ENCODE measurements at regions not wholly inside any gene's neighbourhood (a gene's known extent, or its start where the extent isn't known, plus 50 kb on each side); places are given as distances from the start of the nearest gene placed in this dataset.
"Not testable (repeated sequence)": the region's sequence is repeated elsewhere in the genome, so short reads cannot be mapped to it uniquely, and the experiment has no call there.

DNA sequence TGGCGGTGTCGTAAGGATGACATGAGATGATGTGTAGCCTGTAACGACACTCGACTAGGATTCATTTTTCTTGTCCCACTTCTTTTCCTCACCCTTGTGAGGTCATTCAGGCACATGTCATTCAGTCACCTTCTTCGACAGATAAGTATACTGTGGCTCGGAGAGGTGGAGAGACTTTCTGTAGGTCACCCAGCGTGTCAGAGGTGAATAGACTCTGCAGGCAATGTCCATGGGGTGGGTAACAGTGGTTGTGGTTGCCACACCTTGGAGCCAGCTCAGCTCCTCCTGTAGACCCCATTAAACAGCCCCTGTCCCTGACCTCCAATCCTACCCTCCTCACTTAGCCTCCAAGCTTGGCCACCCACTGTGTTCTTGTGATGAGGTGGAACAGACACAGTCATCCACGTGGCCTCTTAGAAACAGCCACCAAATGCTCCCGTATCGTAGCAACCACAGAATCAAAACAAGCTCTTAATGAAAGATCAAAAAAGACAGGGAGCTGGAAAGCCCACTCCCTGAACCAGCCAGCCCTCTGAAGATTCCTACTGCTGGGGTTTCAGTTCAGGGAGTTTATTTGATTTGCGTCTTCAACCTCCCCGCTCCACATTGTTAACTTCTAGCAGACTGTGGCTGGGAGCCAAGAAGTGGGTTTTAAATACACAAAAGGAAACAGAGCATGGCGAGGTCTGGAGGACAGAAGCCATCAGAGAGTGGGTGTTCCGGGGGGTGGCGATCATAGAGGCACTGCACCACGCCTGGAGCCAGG, 89.0 kb upstream of the GRK3 start:
- no peak overlapping the region for H3K27ac ChIP-seq (ENCODE audit: low read depth, low read length)
- TF ChIP-seq, protein P1, sequence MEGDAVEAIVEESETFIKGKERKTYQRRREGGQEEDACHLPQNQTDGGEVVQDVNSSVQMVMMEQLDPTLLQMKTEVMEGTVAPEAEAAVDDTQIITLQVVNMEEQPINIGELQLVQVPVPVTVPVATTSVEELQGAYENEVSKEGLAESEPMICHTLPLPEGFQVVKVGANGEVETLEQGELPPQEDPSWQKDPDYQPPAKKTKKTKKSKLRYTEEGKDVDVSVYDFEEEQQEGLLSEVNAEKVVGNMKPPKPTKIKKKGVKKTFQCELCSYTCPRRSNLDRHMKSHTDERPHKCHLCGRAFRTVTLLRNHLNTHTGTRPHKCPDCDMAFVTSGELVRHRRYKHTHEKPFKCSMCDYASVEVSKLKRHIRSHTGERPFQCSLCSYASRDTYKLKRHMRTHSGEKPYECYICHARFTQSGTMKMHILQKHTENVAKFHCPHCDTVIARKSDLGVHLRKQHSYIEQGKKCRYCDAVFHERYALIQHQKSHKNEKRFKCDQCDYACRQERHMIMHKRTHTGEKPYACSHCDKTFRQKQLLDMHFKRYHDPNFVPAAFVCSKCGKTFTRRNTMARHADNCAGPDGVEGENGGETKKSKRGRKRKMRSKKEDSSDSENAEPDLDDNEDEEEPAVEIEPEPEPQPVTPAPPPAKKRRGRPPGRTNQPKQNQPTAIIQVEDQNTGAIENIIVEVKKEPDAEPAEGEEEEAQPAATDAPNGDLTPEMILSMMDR (IDR thresholded peaks at IDR 0.05; ENCODE audit: low read depth, low read length) = no peak
- H3K4me3 ChIP-seq (ENCODE audit: low read depth, low read length) = no peak overlapping the region
- ChIA-PET CTCF (no interaction called here), POLR2A (no interaction called here)
- no peaks in the 10 kb centered on the region for H3K27me3 ChIP-seq (ENCODE audit: control insufficient read depth, insufficient read depth, low read length)
- no peak for DNase-seq (ENCODE audit: low read depth, low spot score)
- no peaks in the 10 kb centered on the region; the same call in 1 of the 2 replicates for H3K9me3 ChIP-seq (ENCODE audit: control insufficient read depth, insufficient read depth, low read length)

DNA sequence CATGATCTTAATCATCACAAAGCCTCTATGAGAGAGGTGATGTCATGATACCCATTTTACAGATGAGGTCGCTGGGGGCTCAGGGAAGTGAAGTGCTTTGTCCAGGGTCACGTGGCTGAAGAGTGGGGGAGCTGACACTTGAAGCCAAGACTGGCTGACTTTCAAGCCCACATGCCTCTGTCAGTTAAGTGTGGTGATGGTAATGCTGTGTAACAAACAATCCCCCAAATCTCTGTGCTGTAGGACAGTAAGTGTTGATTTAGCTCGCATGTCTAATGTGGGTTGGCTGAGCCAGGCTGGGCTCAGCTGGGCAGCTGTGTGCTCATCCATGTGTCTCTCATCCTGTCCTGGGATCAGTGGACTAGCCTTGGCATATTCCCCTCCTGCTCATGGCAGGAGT, 87.1 kb upstream of the GRK3 start:
- TF ChIP-seq, protein P1 (IDR thresholded peaks at IDR 0.05; ENCODE audit: low read depth, low read length) = no peak
- no peak for DNase-seq (ENCODE audit: low read depth, low spot score)
- Histone ChIP-seq H3K9me3 (ENCODE audit: control insufficient read depth, insufficient read depth, low read length) (no peaks in the 10 kb centered on the region; the same call in 1 of the 2 replicates), H3K27ac (ENCODE audit: low read depth, low read length) (no peak overlapping the region), H3K4me3 (ENCODE audit: low read depth, low read length) (no peak overlapping the region), H3K27me3 (ENCODE audit: control insufficient read depth, insufficient read depth, low read length) (no peaks in the 10 kb centered on the region)
- CTCF ChIA-PET = interaction anchor here (1.1 kb wide), 1 partner anchor 15 kb away, joined by 3 read pairs; no protein-coding TSS in a partner anchor
- POLR2A ChIA-PET = no interaction called here

DNA sequence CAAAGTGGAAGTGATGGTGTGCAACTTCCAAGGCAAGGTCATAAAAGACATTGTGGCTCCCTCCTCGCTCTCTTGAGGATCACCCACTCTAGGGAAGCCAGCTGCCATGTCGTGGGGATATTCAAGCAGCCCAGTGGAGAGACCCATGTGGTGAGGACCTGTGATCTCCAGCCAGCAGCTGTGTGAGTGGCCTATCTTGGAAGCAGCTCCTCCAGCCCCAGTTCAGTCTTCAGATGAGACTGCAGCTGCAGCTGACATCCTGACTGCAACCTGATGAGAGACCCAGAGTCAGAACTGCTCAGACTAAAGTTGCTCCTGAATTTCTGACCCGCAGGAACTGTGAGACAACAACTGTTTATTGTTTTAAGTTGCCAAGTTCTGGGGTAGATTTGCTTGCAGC, 86.4 kb upstream of the GRK3 start:
- H3K27me3 ChIP-seq (ENCODE audit: control insufficient read depth, insufficient read depth, low read length) = no peaks in the 10 kb centered on the region
- ChIA-PET CTCF (no interaction called here), POLR2A (no interaction called here)
- no peaks in the 10 kb centered on the region; the same call in 1 of the 2 replicates for H3K9me3 ChIP-seq (ENCODE audit: control insufficient read depth, insufficient read depth, low read length)
- H3K4me3 ChIP-seq (ENCODE audit: low read depth, low read length) = no peak overlapping the region
- DNase-seq (ENCODE audit: low read depth, low spot score) = no peak
- TF ChIP-seq, protein P1 (IDR thresholded peaks at IDR 0.05; ENCODE audit: low read depth, low read length) = no peak
- H3K27ac ChIP-seq (ENCODE audit: low read depth, low read length) = no peak overlapping the region

DNA sequence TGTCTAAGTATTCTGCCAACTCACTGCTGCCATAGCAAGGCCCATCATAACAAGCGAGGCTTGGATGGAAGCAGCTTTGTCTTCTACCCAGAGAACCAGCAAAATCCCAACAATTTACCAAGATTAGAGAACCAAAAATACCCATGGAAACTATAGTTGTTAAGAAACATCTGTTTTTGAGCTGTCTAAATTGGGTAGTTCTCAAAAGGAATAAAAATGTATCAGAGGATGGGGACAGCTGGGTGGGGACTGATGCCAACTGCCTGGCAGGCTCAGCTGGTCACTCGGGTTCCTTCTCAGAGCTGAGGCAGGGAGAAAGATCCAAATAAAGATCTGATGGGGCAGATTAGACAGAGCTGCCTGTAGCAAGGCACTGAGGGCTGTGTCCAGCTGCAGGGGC, 85.9 kb upstream of the GRK3 start:
- H3K4me3 ChIP-seq (ENCODE audit: low read depth, low read length) = no peak overlapping the region
- DNase-seq (ENCODE audit: low read depth, low spot score) = no peak
- H3K27me3 ChIP-seq (ENCODE audit: control insufficient read depth, insufficient read depth, low read length) = no peaks in the 10 kb centered on the region
- ChIA-PET POLR2A (no interaction called here), CTCF (no interaction called here)
- no peaks in the 10 kb centered on the region; the same call in 1 of the 2 replicates for H3K9me3 ChIP-seq (ENCODE audit: control insufficient read depth, insufficient read depth, low read length)
- TF ChIP-seq, protein P1 (IDR thresholded peaks at IDR 0.05; ENCODE audit: low read depth, low read length) = no peak
- H3K27ac ChIP-seq (ENCODE audit: low read depth, low read length) = no peak overlapping the region

DNA sequence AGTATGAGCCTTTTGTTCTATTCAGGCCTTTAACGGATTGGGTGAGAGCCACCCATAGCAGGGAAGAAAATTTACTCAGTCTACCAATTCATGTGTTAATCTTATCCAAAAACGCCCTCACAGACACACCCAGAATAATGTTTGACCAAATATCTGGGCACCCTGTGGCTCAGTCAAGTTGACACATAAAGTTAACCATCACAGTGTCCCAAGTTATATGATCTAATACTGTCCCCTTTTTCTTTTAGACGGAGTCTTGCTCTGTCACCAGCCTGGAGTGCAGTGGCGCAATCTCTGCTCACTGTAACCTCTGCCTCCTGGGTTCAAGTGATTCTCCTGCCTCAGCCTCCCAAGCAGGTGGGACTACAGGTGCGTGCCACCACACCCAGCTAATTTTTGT, 83.6 kb upstream of the GRK3 start:
- H3K4me3 ChIP-seq (ENCODE audit: low read depth, low read length); POLR2A ChIA-PET; DNase-seq (ENCODE audit: low read depth, low spot score); CTCF ChIA-PET; H3K27ac ChIP-seq (ENCODE audit: low read depth, low read length); H3K27me3 ChIP-seq (ENCODE audit: control insufficient read depth, insufficient read depth, low read length); H3K9me3 ChIP-seq (ENCODE audit: control insufficient read depth, insufficient read depth, low read length): not testable (repeated sequence)
